ENCODE measurements at regions not wholly inside any gene's neighbourhood (a gene's known extent, or its start where the extent isn't known, plus 50 kb on each side); places are given as distances from the start of the nearest gene placed in this dataset.

- Histone ChIP-seq H3K27me3 (ENCODE audit: low read depth, low read length) (no peaks in the 10 kb centered on the region), H3K4me1 (ENCODE audit: control insufficient read depth in 1 of 2, insufficient read depth in 2 of 2, low read length in 2 of 2) (no peaks in the 10 kb centered on the region), H3K4me3 (ENCODE audit: low read depth in 1 of 2, low read length in 2 of 2) (no peak overlapping the region), H3K27ac (ENCODE audit: low read length) (no peak overlapping the region), H3K9me3 (ENCODE audit: control insufficient read depth in 1 of 2, low read length in 2 of 2) (no peaks in the 10 kb centered on the region), H3K36me3 (ENCODE audit: control insufficient read depth in 1 of 2, insufficient read depth in 2 of 2, low read length in 2 of 2) (no peaks in the 10 kb centered on the region)
Measured at GRCh38 chr19:33950091-33950750, 153.6 kb downstream of the KCTD15 start.

GRCh38 chr19:33953023-33953422, 156.4 kb downstream of the KCTD15 start:
- Histone ChIP-seq H3K4me1 (ENCODE audit: control insufficient read depth in 1 of 2, insufficient read depth in 2 of 2, low read length in 2 of 2) (no peaks in the 10 kb centered on the region), H3K27me3 (ENCODE audit: low read depth, low read length) (no peaks in the 10 kb centered on the region), H3K4me3 (ENCODE audit: low read depth in 1 of 2, low read length in 2 of 2) (no peak overlapping the region), H3K36me3 (ENCODE audit: control insufficient read depth in 1 of 2, insufficient read depth in 2 of 2, low read length in 2 of 2) (no peaks in the 10 kb centered on the region), H3K9me3 (ENCODE audit: control insufficient read depth in 1 of 2, low read length in 2 of 2) (no peaks in the 10 kb centered on the region), H3K27ac (ENCODE audit: low read length) (no peak overlapping the region)

- Histone ChIP-seq H3K9me3 (ENCODE audit: control insufficient read depth in 1 of 2, low read length in 2 of 2) (no peaks in the 10 kb centered on the region), H3K27ac (ENCODE audit: low read length) (no peak overlapping the region), H3K27me3 (ENCODE audit: low read depth, low read length) (no peaks in the 10 kb centered on the region), H3K4me3 (ENCODE audit: low read depth in 1 of 2, low read length in 2 of 2) (no peak overlapping the region), H3K36me3 (ENCODE audit: control insufficient read depth in 1 of 2, insufficient read depth in 2 of 2, low read length in 2 of 2) (no peaks in the 10 kb centered on the region), H3K4me1 (ENCODE audit: control insufficient read depth in 1 of 2, insufficient read depth in 2 of 2, low read length in 2 of 2) (no peaks in the 10 kb centered on the region)
Measured at GRCh38 chr19:33953592-33953991, 156.9 kb downstream of the KCTD15 start.

GRCh38 chr19:33954686-33955085, 158.0 kb downstream of the KCTD15 start:
- H3K27ac ChIP-seq (ENCODE audit: low read length): no peak overlapping the region
- no peaks in the 10 kb centered on the region for H3K4me1 ChIP-seq (ENCODE audit: control insufficient read depth in 1 of 2, insufficient read depth in 2 of 2, low read length in 2 of 2)
- H3K27me3 ChIP-seq (ENCODE audit: low read depth, low read length): no peaks in the 10 kb centered on the region
- H3K36me3 ChIP-seq (ENCODE audit: control insufficient read depth in 1 of 2, insufficient read depth in 2 of 2, low read length in 2 of 2): no peaks in the 10 kb centered on the region
- H3K9me3 ChIP-seq (ENCODE audit: control insufficient read depth in 1 of 2, low read length in 2 of 2): no peaks in the 10 kb centered on the region
- no peak overlapping the region for H3K4me3 ChIP-seq (ENCODE audit: low read depth in 1 of 2, low read length in 2 of 2)

GRCh38 chr19:33956941-33957340, 160.3 kb downstream of the KCTD15 start:
- Histone ChIP-seq H3K36me3 (ENCODE audit: control insufficient read depth in 1 of 2, insufficient read depth in 2 of 2, low read length in 2 of 2) (no peaks in the 10 kb centered on the region), H3K4me3 (ENCODE audit: low read depth in 1 of 2, low read length in 2 of 2) (no peak overlapping the region), H3K27ac (ENCODE audit: low read length) (no peak overlapping the region), H3K27me3 (ENCODE audit: low read depth, low read length) (no peaks in the 10 kb centered on the region), H3K9me3 (ENCODE audit: control insufficient read depth in 1 of 2, low read length in 2 of 2) (no peaks in the 10 kb centered on the region), H3K4me1 (ENCODE audit: control insufficient read depth in 1 of 2, insufficient read depth in 2 of 2, low read length in 2 of 2) (no peaks in the 10 kb centered on the region)

- no peaks in the 10 kb centered on the region for H3K27me3 ChIP-seq (ENCODE audit: low read depth, low read length)
- H3K36me3 ChIP-seq (ENCODE audit: control insufficient read depth in 1 of 2, insufficient read depth in 2 of 2, low read length in 2 of 2): no peaks in the 10 kb centered on the region
- no peaks in the 10 kb centered on the region for H3K9me3 ChIP-seq (ENCODE audit: control insufficient read depth in 1 of 2, low read length in 2 of 2)
- H3K27ac ChIP-seq (ENCODE audit: low read length): no peak overlapping the region
- H3K4me3 ChIP-seq (ENCODE audit: low read depth in 1 of 2, low read length in 2 of 2): no peak overlapping the region
- H3K4me1 ChIP-seq (ENCODE audit: control insufficient read depth in 1 of 2, insufficient read depth in 2 of 2, low read length in 2 of 2): no peaks in the 10 kb centered on the region
Measured at GRCh38 chr19:33957804-33958203, 161.1 kb downstream of the KCTD15 start.

- Histone ChIP-seq H3K9me3 (ENCODE audit: control insufficient read depth in 1 of 2, low read length in 2 of 2) (no peaks in the 10 kb centered on the region), H3K4me1 (ENCODE audit: control insufficient read depth in 1 of 2, insufficient read depth in 2 of 2, low read length in 2 of 2) (no peaks in the 10 kb centered on the region), H3K36me3 (ENCODE audit: control insufficient read depth in 1 of 2, insufficient read depth in 2 of 2, low read length in 2 of 2) (no peaks in the 10 kb centered on the region), H3K27ac (ENCODE audit: low read length) (no peak overlapping the region), H3K27me3 (ENCODE audit: low read depth, low read length) (no peaks in the 10 kb centered on the region), H3K4me3 (ENCODE audit: low read depth in 1 of 2, low read length in 2 of 2) (no peak overlapping the region)
Measured at GRCh38 chr19:33960566-33960965, 163.9 kb downstream of the KCTD15 start.

- no peak overlapping the region for H3K4me3 ChIP-seq (ENCODE audit: low read depth in 1 of 2, low read length in 2 of 2)
- no peaks in the 10 kb centered on the region for H3K4me1 ChIP-seq (ENCODE audit: control insufficient read depth in 1 of 2, insufficient read depth in 2 of 2, low read length in 2 of 2)
- H3K27me3 ChIP-seq (ENCODE audit: low read depth, low read length): no peaks in the 10 kb centered on the region
- no peak overlapping the region for H3K27ac ChIP-seq (ENCODE audit: low read length)
- H3K36me3 ChIP-seq (ENCODE audit: control insufficient read depth in 1 of 2, insufficient read depth in 2 of 2, low read length in 2 of 2): no peaks in the 10 kb centered on the region
- peaks cover 0 to 5% of the 10 kb centered on the region in 2 donors for H3K9me3 ChIP-seq (ENCODE audit: control insufficient read depth in 1 of 2, low read length in 2 of 2)
Measured at GRCh38 chr19:33962161-33962560, 165.5 kb downstream of the KCTD15 start.

GRCh38 chr19:33963514-33963913, 166.8 kb downstream of the KCTD15 start:
- Histone ChIP-seq H3K4me1 (ENCODE audit: control insufficient read depth in 1 of 2, insufficient read depth in 2 of 2, low read length in 2 of 2) (no peaks in the 10 kb centered on the region), H3K27ac (ENCODE audit: low read length) (no peak overlapping the region), H3K27me3 (ENCODE audit: low read depth, low read length) (no peaks in the 10 kb centered on the region), H3K36me3 (ENCODE audit: control insufficient read depth in 1 of 2, insufficient read depth in 2 of 2, low read length in 2 of 2) (no peaks in the 10 kb centered on the region), H3K9me3 (ENCODE audit: control insufficient read depth in 1 of 2, low read length in 2 of 2) (peaks cover 0 to 7% of the 10 kb centered on the region in 2 donors), H3K4me3 (ENCODE audit: low read depth in 1 of 2, low read length in 2 of 2) (no peak overlapping the region)

GRCh38 chr19:33971073-33971472, 174.4 kb downstream of the KCTD15 start:
- H3K27ac ChIP-seq (ENCODE audit: low read length): no peak overlapping the region
- no peaks in the 10 kb centered on the region for H3K4me1 ChIP-seq (ENCODE audit: control insufficient read depth in 1 of 2, insufficient read depth in 2 of 2, low read length in 2 of 2)
- H3K36me3 ChIP-seq (ENCODE audit: control insufficient read depth in 1 of 2, insufficient read depth in 2 of 2, low read length in 2 of 2): no peaks in the 10 kb centered on the region
- H3K9me3 ChIP-seq (ENCODE audit: control insufficient read depth in 1 of 2, low read length in 2 of 2): peaks cover 0 to 17% of the 10 kb centered on the region in 2 donors
- H3K4me3 ChIP-seq (ENCODE audit: low read depth in 1 of 2, low read length in 2 of 2): no peak overlapping the region
- H3K27me3 ChIP-seq (ENCODE audit: low read depth, low read length): no peaks in the 10 kb centered on the region

GRCh38 chr19:33977756-33978685, 181.4 kb downstream of the KCTD15 start:
- Histone ChIP-seq H3K27me3 (ENCODE audit: low read depth, low read length) (no peaks in the 10 kb centered on the region), H3K9me3 (ENCODE audit: control insufficient read depth in 1 of 2, low read length in 2 of 2) (no peaks in the 10 kb centered on the region), H3K27ac (ENCODE audit: low read length) (no peak overlapping the region), H3K4me3 (ENCODE audit: low read depth in 1 of 2, low read length in 2 of 2) (no peak overlapping the region), H3K36me3 (ENCODE audit: control insufficient read depth in 1 of 2, insufficient read depth in 2 of 2, low read length in 2 of 2) (no peaks in the 10 kb centered on the region), H3K4me1 (ENCODE audit: control insufficient read depth in 1 of 2, insufficient read depth in 2 of 2, low read length in 2 of 2) (no peaks in the 10 kb centered on the region)
